ENCODE measurements at regions not wholly inside any gene's neighbourhood (a gene's known extent, or its start where the extent isn't known, plus 50 kb on each side); places are given as distances from the start of the nearest gene placed in this dataset.
"Not testable (repeated sequence)": the region's sequence is repeated elsewhere in the genome, so short reads cannot be mapped to it uniquely, and the experiment has no call there.

DNA sequence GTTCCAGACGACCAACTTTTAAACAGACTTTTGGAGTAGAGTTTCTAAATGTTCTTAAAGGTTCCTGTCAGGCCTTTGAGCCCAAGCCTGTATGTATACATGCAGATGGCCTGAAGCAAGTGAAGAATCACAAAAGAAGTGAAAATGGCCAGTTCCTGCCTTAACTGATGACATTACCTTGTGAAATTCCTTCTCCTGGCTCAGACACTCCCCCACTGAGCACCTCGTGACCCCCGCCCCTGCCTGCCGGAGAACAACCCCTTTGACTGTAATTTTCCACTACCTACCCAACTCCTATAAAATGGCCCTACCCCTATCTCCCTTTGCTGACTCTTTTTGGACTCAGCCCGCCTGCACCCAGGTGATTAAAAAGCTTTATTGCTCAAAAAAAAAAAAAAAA lies 180.0 kb upstream of the GRIK3 start:
- not testable (repeated sequence) for TF ChIP-seq EZH2 (IDR thresholded peaks at IDR 0.05; ENCODE audit: borderline replicate concordance, low read length); CTCF (conservative IDR thresholded peaks at IDR 0.05 in 1 of 2, IDR thresholded peaks at IDR 0.05 in 1 of 2; ENCODE audit: extremely low read depth in 1 of 2, insufficient read depth in 1 of 2, low read depth in 1 of 2, low read length in 2 of 2)
